GM12891 (cell line): ENCODE measurements at regions not wholly inside any gene's neighbourhood (a gene's known extent, or its start where the extent isn't known, plus 50 kb on each side); places are given as distances from the start of the nearest gene placed in this dataset.

Experiments
- DNase-seq: peaks from one replicate; pipeline ENCODE4 v3.0.0; 2011; ENCODE audit warnings: low spot score; ENCODE audit not compliant: insufficient read length
- FAIRE-seq: peaks from 2 replicates; lab custom pipeline; 2011; peaks lifted over from hg19 to GRCh38; lab: Jason Lieb, UNC
- PAX5 ChIP-seq: IDR thresholded peaks from 2 replicates; pipeline ENCODE4 v1.6.1; 2011; ENCODE audit warnings: low read length, moderate library complexity, mild to moderate bottlenecking; ENCODE audit not compliant: insufficient read depth, severe bottlenecking
- POLR2A ChIP-seq: IDR thresholded peaks from 2 replicates; pipeline ENCODE4 v1.6.1; 2011; ENCODE audit warnings: low read depth, low read length, control low read depth
- POLR2AphosphoS5 ChIP-seq: IDR thresholded peaks from 2 replicates; pipeline ENCODE4 v1.6.1; 2011; ENCODE audit warnings: low read depth, low read length, control low read depth
- POU2F2 ChIP-seq: IDR thresholded peaks from 2 replicates; pipeline ENCODE4 v1.6.1; 2011; ENCODE audit warnings: low read depth, mild to moderate bottlenecking, control low read depth, low read length, moderate library complexity
- SPI1 ChIP-seq: IDR thresholded peaks from 2 replicates; pipeline ENCODE4 v1.6.1; 2011; ENCODE audit warnings: low read depth, low read length, control low read depth
- TAF1 ChIP-seq: IDR thresholded peaks from 2 replicates; pipeline ENCODE4 v1.6.1; 2011; ENCODE audit warnings: low read depth, low read length, control low read depth

DNA sequence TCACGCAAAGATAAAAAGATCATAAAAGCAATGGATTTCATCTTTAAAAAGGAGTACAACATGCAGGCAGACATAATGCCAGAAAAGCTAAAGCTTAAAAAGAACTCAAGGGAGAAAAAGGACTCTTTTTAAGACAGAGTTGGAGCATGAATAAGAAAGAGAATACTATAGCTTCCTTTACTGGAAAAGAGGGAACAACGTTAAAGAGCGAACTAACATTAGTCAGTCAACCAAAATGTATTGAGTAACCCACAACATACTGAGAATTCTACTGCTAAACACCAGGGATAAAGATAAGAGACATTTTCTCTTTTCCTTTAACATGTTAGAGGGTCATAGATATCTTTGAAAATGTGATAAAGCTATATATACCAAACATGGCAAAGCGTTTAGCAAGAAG, 182.0 kb downstream of the DUSP10 start:
- FAIRE-seq: no peak
- DNase-seq: no peak
- TF ChIP-seq SPI1 (no peak), POLR2A (no peak)

DNA sequence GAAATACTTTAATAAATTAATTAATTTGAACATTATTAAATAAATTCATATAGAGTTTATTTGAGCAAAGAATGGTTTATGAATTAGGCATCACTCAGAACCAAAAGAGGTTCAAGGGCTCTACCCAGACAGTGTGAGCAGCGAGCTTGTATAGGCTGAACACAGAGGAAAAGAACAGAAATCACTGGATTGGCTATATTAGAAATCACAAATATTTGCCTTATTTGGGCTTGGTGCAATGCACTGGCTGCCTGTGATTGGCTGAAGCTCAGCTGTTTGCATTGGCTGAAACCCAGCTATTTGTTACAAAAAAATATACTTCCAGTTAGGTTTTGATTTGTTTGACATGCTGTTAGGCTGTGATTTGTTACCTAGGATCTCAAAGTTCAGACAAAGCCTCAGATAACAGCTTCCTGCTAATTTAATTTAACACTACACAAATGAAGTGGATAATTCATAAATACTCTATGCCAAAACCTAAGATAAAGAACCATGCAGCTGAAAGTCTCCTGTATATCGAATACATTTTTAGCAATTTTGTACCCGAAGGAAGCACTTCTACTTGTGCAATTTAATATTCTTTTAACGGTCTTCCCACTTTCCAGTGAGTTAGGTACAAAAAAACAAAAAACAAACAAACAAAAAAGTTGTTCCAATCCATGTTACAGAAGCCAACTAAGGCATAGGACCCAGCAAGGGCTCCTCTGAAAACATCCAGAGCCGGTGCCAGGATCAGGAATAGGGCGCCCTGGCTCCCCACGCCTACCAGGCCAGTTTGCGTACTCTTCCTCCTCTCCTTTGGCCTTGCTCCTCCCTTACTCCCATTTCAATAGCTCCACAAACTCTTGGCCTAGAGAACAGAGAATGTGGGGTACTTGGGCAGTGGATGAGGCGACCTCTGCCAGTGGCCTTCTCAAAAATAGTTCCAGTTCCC, 179.1 kb downstream of the DUSP10 start:
- TF ChIP-seq PAX5 (no peak), TAF1 (no peak), POLR2A (no peak), SPI1 (no peak), POU2F2 (no peak), POLR2AphosphoS5 (no peak)
- no peak for DNase-seq
- no peak for FAIRE-seq

DNA sequence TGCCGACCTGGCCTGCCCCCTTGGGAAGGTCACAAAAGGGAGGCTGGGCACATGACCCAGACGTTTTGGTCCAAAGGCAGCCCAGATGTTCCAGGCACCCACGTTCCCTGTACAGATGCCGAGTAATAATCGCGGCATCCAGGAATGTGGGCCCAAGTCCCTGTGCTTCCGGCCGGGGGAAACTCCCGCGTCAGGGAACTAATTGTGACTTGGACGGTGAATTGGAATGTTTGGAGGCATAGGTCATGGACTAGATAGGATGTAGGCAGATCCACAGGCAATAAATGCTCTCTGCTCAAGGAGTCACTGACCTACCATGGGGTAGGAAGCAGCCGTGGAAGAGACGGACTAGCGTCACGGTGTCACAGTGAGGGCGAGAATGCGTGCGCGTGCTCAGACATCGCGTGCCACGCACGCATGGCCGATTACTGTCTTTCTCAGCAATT, 178.4 kb downstream of the DUSP10 start:
- DNase-seq (no peak), FAIRE-seq (no peak)
- no peak for TF ChIP-seq POLR2A
- TF ChIP-seq SPI1: no peak
- TF ChIP-seq POLR2AphosphoS5: no peak
- TF ChIP-seq TAF1: no peak
- TF ChIP-seq PAX5: no peak
- no peak for TF ChIP-seq POU2F2

DNA sequence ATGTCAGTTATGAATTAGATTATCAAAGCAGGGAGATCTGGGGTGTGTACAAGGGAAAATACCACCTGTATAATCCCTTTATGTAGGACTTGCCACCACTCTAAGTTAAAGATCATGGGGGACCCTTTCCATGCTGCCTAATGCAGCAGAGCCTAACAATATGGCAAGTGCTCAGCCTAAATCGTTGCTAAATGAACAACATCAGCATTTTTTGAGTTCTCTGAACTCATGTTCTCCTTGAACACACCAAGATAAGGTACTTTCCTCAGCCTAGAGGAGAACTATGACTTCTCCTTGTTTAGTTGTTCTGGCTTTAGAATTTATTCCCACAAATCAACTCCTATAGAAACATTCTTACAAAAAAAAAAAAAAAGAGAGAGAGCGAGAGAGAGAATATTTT, 177.0 kb downstream of the DUSP10 start:
- DNase-seq (no peak), FAIRE-seq (no peak)
- no peak for TF ChIP-seq TAF1
- no peak for TF ChIP-seq POLR2AphosphoS5
- no peak for TF ChIP-seq POLR2A
- no peak for TF ChIP-seq PAX5
- no peak for TF ChIP-seq SPI1
- no peak for TF ChIP-seq POU2F2

DNA sequence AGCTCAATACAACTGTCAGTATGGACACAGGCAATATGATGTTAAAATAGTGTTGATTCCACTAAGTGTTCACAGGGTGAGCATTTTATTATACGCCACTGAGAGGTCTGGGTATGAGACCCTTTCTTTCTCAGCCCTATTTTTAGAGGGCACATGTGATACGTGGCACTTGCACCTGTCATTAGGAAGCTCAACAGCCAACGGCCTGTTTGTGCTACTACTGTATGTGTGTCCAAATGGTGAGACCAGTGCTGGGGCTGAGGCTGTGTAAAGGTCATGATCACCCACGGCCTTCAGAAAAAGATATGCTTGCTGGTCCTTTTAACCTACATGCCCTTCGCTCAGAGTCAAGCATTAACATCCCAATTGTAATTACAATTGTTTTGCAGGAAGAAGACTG, 176.2 kb downstream of the DUSP10 start:
- FAIRE-seq (no peak), DNase-seq (no peak)
- no peak for TF ChIP-seq PAX5

DNA sequence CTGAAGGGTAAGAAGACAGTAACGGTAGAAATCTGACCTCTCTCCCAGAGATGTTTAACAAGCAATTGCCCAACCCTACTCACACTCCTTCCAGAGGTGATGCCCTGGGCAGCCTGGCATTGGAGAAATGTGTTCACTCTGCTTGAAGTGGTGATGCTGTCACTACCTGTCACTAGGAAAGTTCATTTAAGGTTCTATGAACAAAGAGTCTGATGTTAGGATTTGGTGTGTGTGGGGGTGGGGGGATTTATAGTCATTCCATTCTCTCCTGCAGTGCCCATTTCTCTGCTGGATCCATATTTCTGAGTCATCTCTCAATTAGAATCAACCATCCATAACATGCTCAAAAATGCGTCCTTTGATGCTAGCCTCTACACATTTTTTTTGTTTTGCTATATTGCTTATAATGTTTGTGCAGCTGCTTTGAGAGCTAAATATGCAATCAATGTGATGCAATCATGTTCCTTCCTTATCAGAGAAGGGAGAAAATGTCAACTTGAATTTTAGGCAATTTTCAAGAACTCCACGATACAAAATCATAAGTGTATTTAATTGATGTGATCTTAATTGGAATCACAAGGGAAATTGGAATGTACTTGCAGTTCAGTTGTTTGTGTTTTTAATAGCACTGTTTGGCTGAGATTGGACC, 173.9 kb downstream of the DUSP10 start:
- DNase-seq (no peak), FAIRE-seq (no peak)

DNA sequence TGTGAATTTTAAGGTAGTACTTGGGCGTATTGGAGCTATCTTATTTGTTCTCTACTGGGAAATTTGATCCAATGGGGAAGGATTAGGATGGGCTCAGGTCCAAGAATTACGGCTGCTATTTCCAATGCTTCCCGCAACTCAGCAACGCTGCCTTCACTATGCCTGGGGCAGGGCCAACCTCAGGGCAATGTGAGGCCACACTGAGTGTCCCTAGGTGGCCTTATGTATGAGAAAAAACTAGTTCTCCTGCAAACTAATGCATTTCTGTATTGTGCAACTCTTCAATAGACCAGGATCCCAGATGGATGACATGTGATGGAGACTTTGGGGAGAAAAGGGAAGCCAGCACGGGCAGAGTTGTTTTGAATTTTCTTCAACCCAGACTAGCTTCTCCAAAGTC, 168.1 kb downstream of the DUSP10 start:
- FAIRE-seq: no peak
- TF ChIP-seq PAX5 (no peak), TAF1 (no peak), POLR2A (no peak), SPI1 (no peak), POU2F2 (no peak), POLR2AphosphoS5 (no peak)
- no peak for DNase-seq

More for the DNA sequence above, 173.9 kb downstream of the DUSP10 start:
- TF ChIP-seq POLR2A: no peak
- no peak for TF ChIP-seq SPI1
- no peak for TF ChIP-seq PAX5
- TF ChIP-seq POU2F2: no peak
- no peak for TF ChIP-seq TAF1
- no peak for TF ChIP-seq POLR2AphosphoS5

DNA sequence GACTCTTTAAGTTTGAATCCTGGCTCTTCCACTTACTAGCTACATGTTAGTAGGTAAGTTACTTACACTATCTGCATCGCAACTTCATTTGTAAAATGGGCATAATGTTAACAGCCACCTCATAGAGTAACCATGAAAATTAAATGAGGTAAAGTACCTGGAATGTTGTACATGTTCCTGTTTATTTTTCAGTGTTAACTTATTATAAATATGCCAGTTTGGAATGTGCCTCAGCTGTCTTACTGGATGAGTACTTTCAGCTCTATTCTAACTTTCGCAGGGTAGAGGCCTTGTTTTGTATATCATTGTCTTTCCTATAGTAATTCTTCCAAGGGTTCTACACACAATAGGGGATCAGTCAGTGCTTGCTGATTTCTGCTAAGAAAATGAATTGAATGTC, 167.4 kb downstream of the DUSP10 start:
- TF ChIP-seq POU2F2: no peak
- TF ChIP-seq PAX5: no peak
- no peak for TF ChIP-seq TAF1
- no peak for TF ChIP-seq POLR2A
- TF ChIP-seq SPI1: no peak
- TF ChIP-seq POLR2AphosphoS5: no peak
- FAIRE-seq (no peak), DNase-seq (no peak)

DNA sequence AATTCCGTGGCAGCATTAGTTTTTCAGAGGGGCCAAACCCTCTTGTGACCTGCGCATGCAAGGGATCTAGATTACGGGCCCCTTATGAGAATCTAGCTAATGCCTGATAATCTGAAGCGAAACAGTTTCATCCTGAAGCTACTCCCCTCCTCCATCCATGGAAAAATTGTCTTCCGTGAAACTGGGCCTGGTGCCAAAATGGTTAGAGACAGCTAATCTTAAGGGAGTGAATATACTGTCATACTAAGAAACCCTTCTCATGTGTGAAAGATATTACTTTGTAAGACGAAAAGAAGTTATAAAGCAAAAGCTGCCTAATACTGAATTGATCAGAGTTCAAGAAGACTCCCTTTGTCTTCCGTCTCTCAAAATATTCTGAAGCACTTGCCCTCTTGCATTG, 166.3 kb downstream of the DUSP10 start:
- FAIRE-seq (no peak), DNase-seq (no peak)
- TF ChIP-seq PAX5: no peak
- TF ChIP-seq POLR2AphosphoS5: no peak
- TF ChIP-seq SPI1: no peak

DNA sequence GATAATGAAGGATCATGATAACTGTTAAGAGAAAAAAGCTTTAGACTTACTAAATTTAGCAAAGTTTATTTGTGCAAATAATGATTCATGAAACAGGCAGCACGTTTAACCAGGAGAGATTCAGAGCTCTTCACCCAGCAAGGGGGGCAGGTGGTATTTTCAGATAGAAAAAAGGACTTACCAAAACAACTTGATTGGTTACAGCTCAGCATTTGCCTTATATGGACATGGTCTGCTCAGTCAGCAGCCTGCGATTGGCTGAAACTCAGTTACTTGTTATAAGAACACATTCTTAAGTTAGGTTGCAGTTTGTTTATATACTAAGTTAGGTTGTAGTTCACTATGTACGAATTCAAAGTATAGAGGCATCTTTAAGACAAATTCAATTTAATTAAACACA, 165.6 kb downstream of the DUSP10 start:
- FAIRE-seq (no peak), DNase-seq (no peak)
- TF ChIP-seq PAX5 (no peak), SPI1 (no peak), TAF1 (no peak), POLR2AphosphoS5 (no peak), POU2F2 (no peak)
